HCT116 (cell line): ENCODE measurements at regions not wholly inside any gene's neighbourhood (a gene's known extent, or its start where the extent isn't known, plus 50 kb on each side); places are given as distances from the start of the nearest gene placed in this dataset.

Source experiments
- ATAC-seq: fragments of 200-7000 bp; cut with Tn5 transposase; 2 replicates; pipeline ENCODE4 v1.9.1; 2020; ENCODE audit warnings: mild to moderate bottlenecking, moderate library complexity
- BruUV-seq: library from RNA; stranded (reverse); fragments of 400-500 nt; replicated peaks from 2 replicates; lab custom pipeline; 2021; lab: Mats Ljungman, UMichigan
- CTCF ChIA-PET: fragments of 300-600 bp; sonication (Branson Sonifier 250); formaldehyde crosslinking; loops from one replicate; lab custom pipeline; 2021; ENCODE audit warnings: antibody characterized with exemption; lab: Charles Lee
- POLR2A ChIA-PET: fragments of 300-600, 350-600 bp; sonication (Branson Sonifier 250); formaldehyde crosslinking; loops from one replicate; lab custom pipeline; 2021; ENCODE audit warnings: antibody characterized with exemption; lab: Charles Lee
- RAD21 ChIA-PET, 2 experiments: fragments of 300-600 bp; sonication (Branson Sonifier 250); formaldehyde crosslinking; loops; one replicate each; lab custom pipeline; 2023; ENCODE audit warnings: low total read pairs in 2 of 2; ENCODE audit not compliant: uncharacterized antibody in 2 of 2, unreplicated experiment in 2 of 2, low non-redundant PET in 1 of 2; lab: Charles Lee
- DNase-seq: peaks from one replicate; pipeline ENCODE4 v3.0.0-alpha.2; 2010; ENCODE audit warnings: low read depth, low spot score
- H2AFZ ChIP-seq: fragments of 200-600 bp; shearing (Covaris generic), sonication (generic); 2 replicates; pipeline ENCODE4 v1.6.1; 2017; ENCODE audit warnings: low read depth, mixed run types, mixed read lengths, antibody characterized with exemption, low read length; ENCODE audit not compliant: poor library complexity, severe bottlenecking
- H3K27ac ChIP-seq: 2 replicates; pipeline ENCODE4 v1.5.1; 2012; ENCODE audit warnings: low read depth, low read length
- H3K27me3 ChIP-seq: fragments of 200-600 bp; sonication (generic); 2 replicates; pipeline ENCODE4 v1.6.1; 2016; ENCODE audit warnings: mixed run types, low read length, mixed read lengths; ENCODE audit not compliant: insufficient read depth
- H3K36me3 ChIP-seq, 2 experiments: fragments of 200-500 bp in 1 of 2; fragments of 200-600 bp in 1 of 2; sonication (Bioruptor generic) in 1 of 2; sonication (generic) in 1 of 2; 2 replicates each; pipeline versions ENCODE4 v1.5.1 to v1.6.1; 2014 to 2016; ENCODE audit warnings: low read length in 2 of 2, inconsistent platforms in 1 of 2, mixed read lengths in 1 of 2, mixed run types in 1 of 2; ENCODE audit not compliant: insufficient read depth in 2 of 2, control insufficient read depth in 1 of 2
- H3K4me1 ChIP-seq, 2 experiments: fragments of 200-600 bp in 1 of 2; sonication (generic) in 1 of 2; 2 replicates each; pipeline versions ENCODE4 v1.5.1 to v1.6.1; 2012 to 2017; ENCODE audit warnings: low read length in 2 of 2, inconsistent platforms in 1 of 2, mild to moderate bottlenecking in 1 of 2, mixed read lengths in 1 of 2, mixed run types in 1 of 2, moderate library complexity in 1 of 2; ENCODE audit not compliant: insufficient read depth in 2 of 2, control insufficient read depth in 1 of 2
- H3K4me2 ChIP-seq: fragments of 200-600 bp; sonication (generic); 2 replicates; pipeline ENCODE4 v1.6.1; 2017; ENCODE audit warnings: mixed run types, low read length, mixed read lengths
- H3K4me3 ChIP-seq, 2 experiments: fragments of 200-600 bp in 1 of 2; sonication (generic) in 1 of 2; replicated peaks in 1 of 2; 2 replicates each; pipeline ENCODE4 v1.5.1; 2011 to 2016; ENCODE audit warnings: low read length in 2 of 2, control low read depth in 1 of 2, low read depth in 1 of 2, mild to moderate bottlenecking in 1 of 2, mixed read lengths in 1 of 2, mixed run types in 1 of 2
- H3K79me2 ChIP-seq: fragments of 200-600 bp; sonication (generic); 2 replicates; pipeline ENCODE4 v1.6.1; 2017; ENCODE audit warnings: mild to moderate bottlenecking, mixed run types, low read length, moderate library complexity, mixed read lengths; ENCODE audit not compliant: insufficient read depth
- H3K9ac ChIP-seq: fragments of 200-600 bp; sonication (generic); 2 replicates; pipeline ENCODE4 v1.6.1; 2016; ENCODE audit warnings: low read length, mixed read lengths
- H3K9me2 ChIP-seq: fragments of 200-600 bp; sonication (generic), shearing (Covaris generic); 2 replicates; pipeline ENCODE4 v1.6.1; 2017; ENCODE audit warnings: mixed run types, mild to moderate bottlenecking, moderate library complexity; ENCODE audit not compliant: insufficient read depth
- H3K9me3 ChIP-seq, 2 experiments: fragments of 200-500 bp in 1 of 2; fragments of 200-600 bp in 1 of 2; sonication (Bioruptor generic) in 1 of 2; sonication (generic) in 1 of 2; 2 replicates each; pipeline ENCODE4 v1.6.1; 2014 to 2017; ENCODE audit warnings: low read length in 2 of 2, mixed read lengths in 2 of 2, inconsistent platforms in 1 of 2, low read depth in 1 of 2, mild to moderate bottlenecking in 1 of 2, mixed run types in 1 of 2, moderate library complexity in 1 of 2; ENCODE audit not compliant: control insufficient read depth in 1 of 2, insufficient read depth in 1 of 2
- H4K20me1 ChIP-seq: fragments of 200-600 bp; sonication (generic), shearing (Covaris generic); 2 replicates; pipeline ENCODE4 v1.6.1; 2017; ENCODE audit warnings: mixed run types, mild to moderate bottlenecking, moderate library complexity; ENCODE audit not compliant: insufficient read depth
- CEBPB ChIP-seq: IDR thresholded peaks from 2 replicates; pipeline ENCODE4 v1.6.1; 2012; ENCODE audit warnings: low read depth
- CTCF ChIP-seq, 3 experiments: fragments of 200-600 bp in 1 of 3; sonication (generic) in 1 of 3; IDR thresholded peaks in 2 of 3; conservative IDR thresholded peaks in 1 of 3; 2 replicates each; pipeline ENCODE4 v1.5.1; 2012 to 2017; ENCODE audit warnings: low read depth in 2 of 3, low read length in 2 of 3, antibody characterized with exemption in 1 of 3, borderline replicate concordance in 1 of 3, control low read depth in 1 of 3, mild to moderate bottlenecking in 1 of 3, mixed read lengths in 1 of 3, mixed run types in 1 of 3, moderate library complexity in 1 of 3; ENCODE audit not compliant: insufficient read depth in 1 of 3
- ELF1 ChIP-seq: IDR thresholded peaks from 2 replicates; pipeline ENCODE4 v1.6.1; 2012; ENCODE audit warnings: low read depth, borderline replicate concordance
- EZH2 ChIP-seq: fragments of 200-600 bp; sonication (generic); IDR thresholded peaks from 2 replicates; pipeline ENCODE4 v1.6.1; 2017; ENCODE audit warnings: antibody characterized with exemption, mixed run types
- POLR2AphosphoS5 ChIP-seq: IDR thresholded peaks from 2 replicates; pipeline ENCODE4 v1.6.1; 2011; ENCODE audit warnings: mild to moderate bottlenecking, low read depth, low read length, moderate library complexity
- RAD21 ChIP-seq: IDR thresholded peaks from 2 replicates; pipeline ENCODE4 v1.6.1; 2012; ENCODE audit warnings: low read depth, mild to moderate bottlenecking
- SIN3A ChIP-seq: IDR thresholded peaks from 2 replicates; pipeline ENCODE4 v1.6.1; 2012; ENCODE audit warnings: low read depth
- SP1 ChIP-seq: IDR thresholded peaks from 2 replicates; pipeline ENCODE4 v1.6.1; 2012; ENCODE audit warnings: low read depth
- SRF ChIP-seq: IDR thresholded peaks from 2 replicates; pipeline ENCODE4 v1.6.1; 2012; ENCODE audit warnings: low read depth
- TCF7L2 ChIP-seq: IDR thresholded peaks from 2 replicates; pipeline ENCODE4 v1.7.0; 2011; ENCODE audit warnings: borderline replicate concordance, inconsistent platforms; ENCODE audit not compliant: insufficient read depth, insufficient read length; ENCODE audit errors: extremely low read depth
- YY1 ChIP-seq: IDR thresholded peaks from 2 replicates; pipeline ENCODE4 v1.6.1; 2011; ENCODE audit warnings: low read length, low read depth, moderate library complexity, mild to moderate bottlenecking; ENCODE audit not compliant: insufficient replicate concordance; ENCODE audit errors: extremely low read depth
- ZBTB33 ChIP-seq: IDR thresholded peaks from 2 replicates; pipeline ENCODE4 v1.6.1; 2011; ENCODE audit warnings: mild to moderate bottlenecking, low read length, moderate library complexity; ENCODE audit not compliant: insufficient replicate concordance; ENCODE audit errors: extremely low read depth
- intact Hi-C: fragments of 100-400 bp; cut with micrococcal nuclease; formaldehyde crosslinking; loops from 2 replicates; pipeline ENCODE4 v1.10.0; 2022

- Histone ChIP-seq H3K9ac (no peak overlapping the region), H2AFZ (no peak overlapping the region), H4K20me1 (no peaks in the 10 kb centered on the region), H3K4me1 (no peaks in the 10 kb centered on the region), H3K9me3 (peaks cover 6 to 37% of the 10 kb centered on the region in 2 experiments; a peak in 2 of 4 replicates), H3K36me3 (no peaks in the 10 kb centered on the region), H3K4me3 (no peak overlapping the region), H3K79me2 (no peaks in the 10 kb centered on the region), H3K27me3 (no peaks in the 10 kb centered on the region), H3K4me2 (no peak overlapping the region), H3K27ac (no peak overlapping the region), H3K9me2 (no peaks in the 10 kb centered on the region)
- ATAC-seq (no peak), DNase-seq (no peak)
- RAD21 ChIA-PET: no interaction called here
- POLR2A ChIA-PET: no interaction called here
- CTCF ChIA-PET: no interaction called here
- BruUV-seq: no TSS peak
- TF ChIP-seq YY1 (no peak), EZH2 (no peak), TCF7L2 (no peak), SIN3A (no peak), CTCF (IDR thresholded peaks at IDR 0.05 in 2 of 3, conservative IDR thresholded peaks at IDR 0.05 in 1 of 3; ENCODE audit: borderline replicate concordance in 1 of 3, insufficient read depth in 1 of 3, low read depth in 2 of 3, low read length in 2 of 3) (no peak), ZBTB33 (no peak), ELF1 (no peak), POLR2AphosphoS5 (no peak), RAD21 (no peak), SP1 (no peak), SRF (no peak), CEBPB (no peak)
- intact Hi-C loops: no loop called here
Observed at GRCh38 chr20:61050336-61050890, 201.6 kb upstream of the CDH4 start.
